ENCODE measurements at regions not wholly inside any gene's neighbourhood (a gene's known extent, or its start where the extent isn't known, plus 50 kb on each side); places are given as distances from the start of the nearest gene placed in this dataset.

- DNase-seq (ENCODE audit: low spot score) = no peak
- ChIA-PET CTCF (interaction anchor here (0.6 kb wide), 2 partner anchors 15 to 1046 kb away, joined by 3 to 6 read pairs; no protein-coding TSS in a partner anchor), POLR2A (ENCODE audit: low non-redundant PET) (no interaction called here)
- no peak for TF ChIP-seq CTCF (conservative IDR thresholded peaks at IDR 0.05; ENCODE audit: low read depth)
- no peak overlapping the region for H3K27ac ChIP-seq
Observed at GRCh38 chr11:33520112-33520511, 180.5 kb downstream of the C11orf91 start.

- TF ChIP-seq CTCF (conservative IDR thresholded peaks at IDR 0.05; ENCODE audit: low read depth) = no peak
- CTCF ChIA-PET = no interaction called here
- DNase-seq (ENCODE audit: low spot score) = no peak
- H3K27ac ChIP-seq = no peak overlapping the region
- POLR2A ChIA-PET (ENCODE audit: low non-redundant PET) = no interaction called here
Observed at GRCh38 chr11:33515347-33515746, 185.3 kb downstream of the C11orf91 start.

GRCh38 chr11:33514079-33514925 is 186.3 kb downstream of the C11orf91 start:
- no peak for TF ChIP-seq CTCF (conservative IDR thresholded peaks at IDR 0.05; ENCODE audit: low read depth)
- CTCF ChIA-PET = no interaction called here
- no peak overlapping the region for H3K27ac ChIP-seq
- no peak for DNase-seq (ENCODE audit: low spot score)
- POLR2A ChIA-PET (ENCODE audit: low non-redundant PET) = no interaction called here

- no peak overlapping the region for H3K27ac ChIP-seq
- no peak for TF ChIP-seq CTCF (conservative IDR thresholded peaks at IDR 0.05; ENCODE audit: low read depth)
- ChIA-PET CTCF (no interaction called here), POLR2A (ENCODE audit: low non-redundant PET) (no interaction called here)
- no peak for DNase-seq (ENCODE audit: low spot score)
Observed at GRCh38 chr11:33509632-33510031, 191.0 kb downstream of the C11orf91 start.

GRCh38 chr11:33507967-33508366 is 192.7 kb downstream of the C11orf91 start:
- POLR2A ChIA-PET (ENCODE audit: low non-redundant PET) = interaction anchor here (0.8 kb wide), 1 partner anchor 467 kb away, joined by 3 read pairs; no protein-coding TSS in a partner anchor

GRCh38 chr11:33507356-33507755 is 193.3 kb downstream of the C11orf91 start:
- no peak overlapping the region for H3K27ac ChIP-seq
- CTCF ChIA-PET = interaction anchor here (0.7 kb wide), 1 partner anchor 8 kb away, joined by 5 read pairs; no protein-coding TSS in a partner anchor
- DNase-seq (ENCODE audit: low spot score) = no peak
- TF ChIP-seq CTCF (conservative IDR thresholded peaks at IDR 0.05; ENCODE audit: low read depth) = no peak
- POLR2A ChIA-PET (ENCODE audit: low non-redundant PET) = interaction anchor here (0.8 kb wide), 1 partner anchor 468 kb away, joined by 3 read pairs; no protein-coding TSS in a partner anchor

More at GRCh38 chr11:33507967-33508366, 192.7 kb downstream of the C11orf91 start:
- TF ChIP-seq CTCF (conservative IDR thresholded peaks at IDR 0.05; ENCODE audit: low read depth) = no peak
- CTCF ChIA-PET = interaction anchor here (0.7 kb wide), 1 partner anchor 9 kb away, joined by 5 read pairs; no protein-coding TSS in a partner anchor
- DNase-seq (ENCODE audit: low spot score) = no peak
- H3K27ac ChIP-seq = no peak overlapping the region
